GM21381 (cell line): ENCODE measurements at regions not wholly inside any gene's neighbourhood (a gene's known extent, or its start where the extent isn't known, plus 50 kb on each side); places are given as distances from the start of the nearest gene placed in this dataset.

Experiments used
- ATAC-seq: cut with Tn5 transposase; IDR thresholded peaks from one replicate; pipeline ENCODE4 v1.9.1; 2021; ENCODE audit warnings: mild to moderate bottlenecking, moderate library complexity; ENCODE audit not compliant: unreplicated experiment

- no peak for ATAC-seq
Observed at GRCh38 chr5:124245276-124245675, 501.2 kb downstream of the ZNF608 start.

- ATAC-seq, result no peak
Observed at GRCh38 chr5:124240732-124241131, 505.7 kb downstream of the ZNF608 start.

- no peak for ATAC-seq
Observed at GRCh38 chr5:124239572-124239971, 506.9 kb downstream of the ZNF608 start.

GRCh38 chr5:124238350-124238749, 508.1 kb downstream of the ZNF608 start:
- no peak for ATAC-seq

GRCh38 chr5:124237206-124237695, 509.2 kb downstream of the ZNF608 start:
- no peak for ATAC-seq

- ATAC-seq, result no peak
Observed at GRCh38 chr5:124236361-124237205, 509.9 kb downstream of the ZNF608 start.

- ATAC-seq, result no peak
Observed at GRCh38 chr5:124235576-124235975, 510.9 kb downstream of the ZNF608 start.

- ATAC-seq, result no peak
Observed at GRCh38 chr5:124234770-124235562, 511.5 kb downstream of the ZNF608 start.

GRCh38 chr5:124234022-124234769, 512.2 kb downstream of the ZNF608 start:
- ATAC-seq, result no peak

- ATAC-seq, result no peak
Observed at GRCh38 chr5:124232515-124232914, 513.9 kb downstream of the ZNF608 start.

- ATAC-seq, result no peak
Observed at GRCh38 chr5:124231802-124232201, 514.6 kb downstream of the ZNF608 start.

GRCh38 chr5:124231230-124231629, 515.2 kb downstream of the ZNF608 start:
- ATAC-seq, result no peak

- ATAC-seq, result no peak
Observed at GRCh38 chr5:124230456-124230855, 516.0 kb downstream of the ZNF608 start.

- ATAC-seq, result no peak
Observed at GRCh38 chr5:124229352-124229751, 517.1 kb downstream of the ZNF608 start.

GRCh38 chr5:124227914-124228313, 518.5 kb downstream of the ZNF608 start:
- no peak for ATAC-seq

GRCh38 chr5:124220418-124220817, 526.0 kb downstream of the ZNF608 start:
- no peak for ATAC-seq

- no peak for ATAC-seq
Observed at GRCh38 chr5:124212934-124213333, 533.5 kb downstream of the ZNF608 start.

GRCh38 chr5:124210111-124210910, 536.1 kb downstream of the ZNF608 start:
- ATAC-seq, result no peak

GRCh38 chr5:124207118-124207517, 539.3 kb downstream of the ZNF608 start:
- ATAC-seq, result no peak

GRCh38 chr5:124206540-124206939, 539.9 kb downstream of the ZNF608 start:
- ATAC-seq, result no peak
